Ishikawa (cell line): ENCODE measurements at regions not wholly inside any gene's neighbourhood (a gene's known extent, or its start where the extent isn't known, plus 50 kb on each side); places are given as distances from the start of the nearest gene placed in this dataset.

Source experiments
- CEBPB ChIP-seq: IDR thresholded peaks from 2 replicates; pipeline ENCODE4 v1.6.1; 2012
- CREB1 ChIP-seq: IDR thresholded peaks from 2 replicates; pipeline ENCODE4 v1.6.1; 2012; ENCODE audit warnings: low read depth
- EGR1 ChIP-seq: IDR thresholded peaks from 2 replicates; pipeline ENCODE4 v1.6.1; 2012
- EP300 ChIP-seq: IDR thresholded peaks from 2 replicates; pipeline ENCODE4 v1.6.1; 2012; ENCODE audit warnings: borderline replicate concordance
- FOXM1 ChIP-seq: IDR thresholded peaks from 2 replicates; pipeline ENCODE4 v1.6.1; 2012; ENCODE audit warnings: low read depth, borderline replicate concordance
- MAX ChIP-seq: IDR thresholded peaks from 2 replicates; pipeline ENCODE4 v1.6.1; 2012
- NFIC ChIP-seq: IDR thresholded peaks from 2 replicates; pipeline ENCODE4 v1.6.1; 2012
- RAD21 ChIP-seq: IDR thresholded peaks from 2 replicates; pipeline ENCODE4 v1.6.1; 2012; ENCODE audit warnings: low read depth
- REST ChIP-seq: IDR thresholded peaks from 2 replicates; pipeline ENCODE4 v1.6.1; 2012; ENCODE audit warnings: low read depth, mild to moderate bottlenecking
- TAF1 ChIP-seq: IDR thresholded peaks from 2 replicates; pipeline ENCODE4 v1.6.1; 2012; ENCODE audit warnings: low read depth, mild to moderate bottlenecking
- TCF12 ChIP-seq: IDR thresholded peaks from 2 replicates; pipeline ENCODE4 v1.6.1; 2012; ENCODE audit warnings: low read depth
- TEAD4 ChIP-seq: IDR thresholded peaks from 2 replicates; pipeline ENCODE4 v1.6.1; 2012
- USF1 ChIP-seq: IDR thresholded peaks from 2 replicates; pipeline ENCODE4 v1.6.1; 2012
- YY1 ChIP-seq: IDR thresholded peaks from 2 replicates; pipeline ENCODE4 v1.6.1; 2012; ENCODE audit warnings: low read depth
- ZBTB7A ChIP-seq: IDR thresholded peaks from 2 replicates; pipeline ENCODE4 v1.6.1; 2012; ENCODE audit warnings: low read depth

GRCh38 chr13:50707628-50708027, 135.9 kb downstream of the DLEU7 start:
- no peak for TF ChIP-seq TCF12

GRCh38 chr13:50708461-50708860, 135.0 kb downstream of the DLEU7 start:
- no peak for TF ChIP-seq ZBTB7A
- no peak for TF ChIP-seq TCF12
- TF ChIP-seq FOXM1 = no peak
- TF ChIP-seq NFIC = no peak
- no peak for TF ChIP-seq MAX
- no peak for TF ChIP-seq TAF1
- TF ChIP-seq RAD21 = no peak
- TF ChIP-seq USF1 = no peak
- TF ChIP-seq CEBPB = no peak
- no peak for TF ChIP-seq EGR1
- TF ChIP-seq TEAD4 = no peak
- no peak for TF ChIP-seq YY1
- no peak for TF ChIP-seq REST

- TF ChIP-seq MAX = no peak
- TF ChIP-seq TCF12 = no peak
- no peak for TF ChIP-seq YY1
- no peak for TF ChIP-seq TAF1
- TF ChIP-seq FOXM1 = no peak
- TF ChIP-seq EP300 = no peak
- no peak for TF ChIP-seq RAD21
- TF ChIP-seq TEAD4 = no peak
- no peak for TF ChIP-seq CREB1
- no peak for TF ChIP-seq EGR1
- TF ChIP-seq USF1 = no peak
- TF ChIP-seq ZBTB7A = no peak
- TF ChIP-seq CEBPB = no peak
- no peak for TF ChIP-seq NFIC
- TF ChIP-seq REST = no peak
Observed at GRCh38 chr13:50709058-50709457, 134.4 kb downstream of the DLEU7 start.

GRCh38 chr13:50711131-50711815, 132.2 kb downstream of the DLEU7 start:
- TF ChIP-seq EGR1 (no peak), NFIC (no peak), MAX (no peak), TAF1 (no peak), USF1 (no peak), EP300 (no peak), CEBPB (no peak), TEAD4 (no peak), RAD21 (no peak), CREB1 (no peak), ZBTB7A (no peak), FOXM1 (no peak), REST (no peak), TCF12 (no peak), YY1 (no peak)
